ENCODE measurements at regions not wholly inside any gene's neighbourhood (a gene's known extent, or its start where the extent isn't known, plus 50 kb on each side); places are given as distances from the start of the nearest gene placed in this dataset.

DNA sequence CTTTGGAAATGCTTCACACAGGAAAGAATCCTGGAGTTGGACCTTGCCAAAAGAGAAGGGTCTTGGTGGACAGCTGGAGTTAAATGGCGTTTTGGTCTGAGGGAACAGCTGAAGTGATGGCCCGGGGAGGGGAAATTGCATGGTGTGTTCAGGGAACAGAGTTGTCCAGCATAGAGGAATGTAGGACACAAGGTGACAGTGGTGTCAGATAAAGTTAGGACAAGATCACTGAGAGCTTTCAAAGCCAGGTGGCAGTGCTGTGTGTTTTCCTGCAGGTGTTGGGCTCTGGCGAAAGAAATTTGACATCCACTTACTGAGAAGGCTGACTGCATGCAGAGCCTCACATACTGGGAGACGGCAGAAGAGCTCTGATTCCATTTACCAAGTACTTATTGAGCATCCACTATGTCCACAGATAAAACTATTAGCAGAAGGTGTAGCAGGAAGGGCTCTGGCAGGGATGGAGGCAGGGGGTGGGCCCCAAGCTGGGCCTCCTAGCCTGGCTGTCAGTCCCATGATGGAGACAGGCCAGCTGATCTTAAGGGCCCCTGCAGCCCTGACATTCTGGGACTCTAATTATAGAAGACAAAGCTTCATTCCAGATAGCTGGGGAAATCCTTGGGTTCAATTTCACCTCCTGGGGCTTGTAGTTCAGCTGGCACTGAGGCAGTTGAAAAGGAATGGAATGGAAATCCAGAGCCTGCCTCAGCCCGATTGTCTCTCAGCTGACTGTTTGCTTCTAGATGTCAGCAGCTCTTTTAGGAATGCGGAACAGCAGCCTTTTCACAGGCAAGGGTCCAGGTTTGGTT is 150.2 kb upstream of the MAMLD1 start:
- Histone ChIP-seq H2AFZ (ENCODE audit: low read depth) (no peak overlapping the region), H3K9me3 (no peaks in the 10 kb centered on the region), H4K20me1 (ENCODE audit: insufficient read depth) (no peaks in the 10 kb centered on the region), H3K4me2 (no peak overlapping the region), H3K9me2 (no peaks in the 10 kb centered on the region), H3K27ac (ENCODE audit: low read depth in 2 of 2, low read length in 1 of 2) (no peak overlapping the region), H3K36me3 (replicated peaks in 1 of 2; ENCODE audit: control insufficient read depth in 1 of 2, insufficient read depth in 2 of 2, low read length in 1 of 2) (no peaks in the 10 kb centered on the region), H3K4me3 (ENCODE audit: low read depth in 2 of 2, low read length in 1 of 2) (no peak overlapping the region), H3K9ac (no peak overlapping the region), H3K4me1 (ENCODE audit: control insufficient read depth in 1 of 2, insufficient read depth in 2 of 2, low read depth in 1 of 2, low read length in 1 of 2) (no peaks in the 10 kb centered on the region), H3K79me2 (ENCODE audit: insufficient read depth) (no peaks in the 10 kb centered on the region), H3F3A (replicated peaks; ENCODE audit: insufficient read depth) (no peaks in the 10 kb centered on the region), H3K27me3 (ENCODE audit: insufficient read depth) (no peaks in the 10 kb centered on the region; the same call in 1 of the 2 replicates)
- DNase-seq = no peak
- 56% methylated on average over 6 of the region's 6 CpGs for WGBS (ENCODE audit: low lambda C conversion rate)
- TF ChIP-seq, protein P1, sequence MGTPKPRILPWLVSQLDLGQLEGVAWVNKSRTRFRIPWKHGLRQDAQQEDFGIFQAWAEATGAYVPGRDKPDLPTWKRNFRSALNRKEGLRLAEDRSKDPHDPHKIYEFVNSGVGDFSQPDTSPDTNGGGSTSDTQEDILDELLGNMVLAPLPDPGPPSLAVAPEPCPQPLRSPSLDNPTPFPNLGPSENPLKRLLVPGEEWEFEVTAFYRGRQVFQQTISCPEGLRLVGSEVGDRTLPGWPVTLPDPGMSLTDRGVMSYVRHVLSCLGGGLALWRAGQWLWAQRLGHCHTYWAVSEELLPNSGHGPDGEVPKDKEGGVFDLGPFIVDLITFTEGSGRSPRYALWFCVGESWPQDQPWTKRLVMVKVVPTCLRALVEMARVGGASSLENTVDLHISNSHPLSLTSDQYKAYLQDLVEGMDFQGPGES (IDR thresholded peaks at IDR 0.05; ENCODE audit: low read depth, low read length) = no peak
- POLR2A ChIA-PET = no interaction called here
- CTCF ChIA-PET = interaction anchor here (1.5 kb wide), 1 partner anchor 32 kb away, joined by 3 read pairs; no protein-coding TSS in a partner anchor

DNA sequence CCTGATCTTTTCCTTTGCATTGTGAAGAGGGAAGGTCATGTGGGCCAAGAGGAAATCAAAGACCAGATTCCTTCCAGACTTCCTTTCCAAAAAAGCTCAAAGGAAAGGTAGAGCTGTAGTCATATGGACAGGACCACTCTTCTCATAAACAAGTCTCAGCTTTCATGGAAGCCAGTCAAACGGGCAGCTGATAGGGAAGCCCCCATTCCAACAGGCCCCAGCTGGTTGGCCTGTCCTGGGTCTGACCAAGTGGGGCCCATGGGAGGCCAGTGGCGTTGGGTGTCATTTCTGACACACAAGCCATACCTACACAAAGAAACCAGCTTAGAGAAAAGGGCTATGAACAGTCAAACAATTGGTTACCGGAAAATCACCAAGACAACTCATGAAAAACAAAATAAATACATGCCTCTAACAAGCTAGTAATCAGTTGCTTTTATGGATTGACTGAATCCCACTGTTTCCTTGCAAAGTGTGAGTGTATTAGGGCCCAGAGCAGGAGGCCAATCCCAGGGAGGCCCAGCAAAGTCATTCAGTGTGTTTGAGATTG is 149.6 kb upstream of the MAMLD1 start:
- TF ChIP-seq TCF12 (IDR thresholded peaks at IDR 0.05) = no peak
- no peak for TF ChIP-seq ELF1 (IDR thresholded peaks at IDR 0.05)
- TF ChIP-seq POLR2AphosphoS5 (IDR thresholded peaks at IDR 0.05; ENCODE audit: low read depth, low read length) = no peak
- TF ChIP-seq, protein P2, sequence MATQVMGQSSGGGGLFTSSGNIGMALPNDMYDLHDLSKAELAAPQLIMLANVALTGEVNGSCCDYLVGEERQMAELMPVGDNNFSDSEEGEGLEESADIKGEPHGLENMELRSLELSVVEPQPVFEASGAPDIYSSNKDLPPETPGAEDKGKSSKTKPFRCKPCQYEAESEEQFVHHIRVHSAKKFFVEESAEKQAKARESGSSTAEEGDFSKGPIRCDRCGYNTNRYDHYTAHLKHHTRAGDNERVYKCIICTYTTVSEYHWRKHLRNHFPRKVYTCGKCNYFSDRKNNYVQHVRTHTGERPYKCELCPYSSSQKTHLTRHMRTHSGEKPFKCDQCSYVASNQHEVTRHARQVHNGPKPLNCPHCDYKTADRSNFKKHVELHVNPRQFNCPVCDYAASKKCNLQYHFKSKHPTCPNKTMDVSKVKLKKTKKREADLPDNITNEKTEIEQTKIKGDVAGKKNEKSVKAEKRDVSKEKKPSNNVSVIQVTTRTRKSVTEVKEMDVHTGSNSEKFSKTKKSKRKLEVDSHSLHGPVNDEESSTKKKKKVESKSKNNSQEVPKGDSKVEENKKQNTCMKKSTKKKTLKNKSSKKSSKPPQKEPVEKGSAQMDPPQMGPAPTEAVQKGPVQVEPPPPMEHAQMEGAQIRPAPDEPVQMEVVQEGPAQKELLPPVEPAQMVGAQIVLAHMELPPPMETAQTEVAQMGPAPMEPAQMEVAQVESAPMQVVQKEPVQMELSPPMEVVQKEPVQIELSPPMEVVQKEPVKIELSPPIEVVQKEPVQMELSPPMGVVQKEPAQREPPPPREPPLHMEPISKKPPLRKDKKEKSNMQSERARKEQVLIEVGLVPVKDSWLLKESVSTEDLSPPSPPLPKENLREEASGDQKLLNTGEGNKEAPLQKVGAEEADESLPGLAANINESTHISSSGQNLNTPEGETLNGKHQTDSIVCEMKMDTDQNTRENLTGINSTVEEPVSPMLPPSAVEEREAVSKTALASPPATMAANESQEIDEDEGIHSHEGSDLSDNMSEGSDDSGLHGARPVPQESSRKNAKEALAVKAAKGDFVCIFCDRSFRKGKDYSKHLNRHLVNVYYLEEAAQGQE (IDR thresholded peaks at IDR 0.05; ENCODE audit: low read depth, low read length) = no peak
- TF ChIP-seq, protein P3, sequence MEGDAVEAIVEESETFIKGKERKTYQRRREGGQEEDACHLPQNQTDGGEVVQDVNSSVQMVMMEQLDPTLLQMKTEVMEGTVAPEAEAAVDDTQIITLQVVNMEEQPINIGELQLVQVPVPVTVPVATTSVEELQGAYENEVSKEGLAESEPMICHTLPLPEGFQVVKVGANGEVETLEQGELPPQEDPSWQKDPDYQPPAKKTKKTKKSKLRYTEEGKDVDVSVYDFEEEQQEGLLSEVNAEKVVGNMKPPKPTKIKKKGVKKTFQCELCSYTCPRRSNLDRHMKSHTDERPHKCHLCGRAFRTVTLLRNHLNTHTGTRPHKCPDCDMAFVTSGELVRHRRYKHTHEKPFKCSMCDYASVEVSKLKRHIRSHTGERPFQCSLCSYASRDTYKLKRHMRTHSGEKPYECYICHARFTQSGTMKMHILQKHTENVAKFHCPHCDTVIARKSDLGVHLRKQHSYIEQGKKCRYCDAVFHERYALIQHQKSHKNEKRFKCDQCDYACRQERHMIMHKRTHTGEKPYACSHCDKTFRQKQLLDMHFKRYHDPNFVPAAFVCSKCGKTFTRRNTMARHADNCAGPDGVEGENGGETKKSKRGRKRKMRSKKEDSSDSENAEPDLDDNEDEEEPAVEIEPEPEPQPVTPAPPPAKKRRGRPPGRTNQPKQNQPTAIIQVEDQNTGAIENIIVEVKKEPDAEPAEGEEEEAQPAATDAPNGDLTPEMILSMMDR (IDR thresholded peaks at IDR 0.05) = no peak
- no peak for TF ChIP-seq MXI1 (IDR thresholded peaks at IDR 0.05; ENCODE audit: low read depth, low read length)
- no peak for TF ChIP-seq TEAD4 (IDR thresholded peaks at IDR 0.05; ENCODE audit: borderline replicate concordance, insufficient read depth)
- TF ChIP-seq GABPA (IDR thresholded peaks at IDR 0.05; ENCODE audit: low read depth) = no peak
- no peak for TF ChIP-seq GATA2 (CRISPR knock-in tag; IDR thresholded peaks at IDR 0.05)
- TF ChIP-seq, protein P4, sequence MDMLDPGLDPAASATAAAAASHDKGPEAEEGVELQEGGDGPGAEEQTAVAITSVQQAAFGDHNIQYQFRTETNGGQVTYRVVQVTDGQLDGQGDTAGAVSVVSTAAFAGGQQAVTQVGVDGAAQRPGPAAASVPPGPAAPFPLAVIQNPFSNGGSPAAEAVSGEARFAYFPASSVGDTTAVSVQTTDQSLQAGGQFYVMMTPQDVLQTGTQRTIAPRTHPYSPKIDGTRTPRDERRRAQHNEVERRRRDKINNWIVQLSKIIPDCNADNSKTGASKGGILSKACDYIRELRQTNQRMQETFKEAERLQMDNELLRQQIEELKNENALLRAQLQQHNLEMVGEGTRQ (IDR thresholded peaks at IDR 0.05; ENCODE audit: borderline replicate concordance, low read depth, low read length) = no peak
- TF ChIP-seq FOSL2 (IDR thresholded peaks at IDR 0.05; ENCODE audit: borderline replicate concordance, low read depth) = no peak
- TF ChIP-seq, protein P5, sequence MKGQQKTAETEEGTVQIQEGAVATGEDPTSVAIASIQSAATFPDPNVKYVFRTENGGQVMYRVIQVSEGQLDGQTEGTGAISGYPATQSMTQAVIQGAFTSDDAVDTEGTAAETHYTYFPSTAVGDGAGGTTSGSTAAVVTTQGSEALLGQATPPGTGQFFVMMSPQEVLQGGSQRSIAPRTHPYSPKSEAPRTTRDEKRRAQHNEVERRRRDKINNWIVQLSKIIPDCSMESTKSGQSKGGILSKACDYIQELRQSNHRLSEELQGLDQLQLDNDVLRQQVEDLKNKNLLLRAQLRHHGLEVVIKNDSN (IDR thresholded peaks at IDR 0.05; ENCODE audit: borderline replicate concordance, low read depth) = no peak
- no peak for TF ChIP-seq SMC3 (IDR thresholded peaks at IDR 0.05; ENCODE audit: low read depth, low read length)
- Histone ChIP-seq H3K36me3 (replicated peaks in 1 of 2; ENCODE audit: control insufficient read depth in 1 of 2, insufficient read depth in 2 of 2, low read length in 1 of 2) (no peaks in the 10 kb centered on the region), H4K20me1 (ENCODE audit: insufficient read depth) (no peaks in the 10 kb centered on the region), H3K79me2 (ENCODE audit: insufficient read depth) (no peaks in the 10 kb centered on the region), H3K4me2 (no peak overlapping the region), H3K27ac (ENCODE audit: low read depth in 2 of 2, low read length in 1 of 2) (no peak overlapping the region), H3K4me1 (ENCODE audit: control insufficient read depth in 1 of 2, insufficient read depth in 2 of 2, low read depth in 1 of 2, low read length in 1 of 2) (no peaks in the 10 kb centered on the region), H2AFZ (ENCODE audit: low read depth) (no peak overlapping the region), H3F3A (replicated peaks; ENCODE audit: insufficient read depth) (no peaks in the 10 kb centered on the region), H3K27me3 (ENCODE audit: insufficient read depth) (no peaks in the 10 kb centered on the region; the same call in 1 of the 2 replicates), H3K9me3 (no peaks in the 10 kb centered on the region), H3K4me3 (ENCODE audit: low read depth in 2 of 2, low read length in 1 of 2) (no peak overlapping the region), H3K9me2 (no peaks in the 10 kb centered on the region), H3K9ac (no peak overlapping the region)
- WGBS (ENCODE audit: low lambda C conversion rate) = 57% methylated on average over 3 of the region's 3 CpGs
- DNase-seq = no peak
- ChIA-PET CTCF (interaction anchor here (1.5 kb wide), 1 partner anchor 32 kb away, joined by 3 read pairs; no protein-coding TSS in a partner anchor), POLR2A (no interaction called here)
